EL (cell line): ENCODE measurements at regions not wholly inside any gene's neighbourhood (a gene's known extent, or its start where the extent isn't known, plus 50 kb on each side); places are given as distances from the start of the nearest gene placed in this dataset.

Experiments used
- DNase-seq: peaks from one replicate; pipeline ENCODE4 v3.0.0-alpha.2; 2016

GRCh38 chr20:51216850-51217249 lies 193.9 kb upstream of the KCNG1 start:
- no peak for DNase-seq

GRCh38 chr20:51212816-51213215 lies 189.9 kb upstream of the KCNG1 start:
- DNase-seq: no peak

- no peak for DNase-seq
Measured at GRCh38 chr20:51211191-51211590, 188.3 kb upstream of the KCNG1 start.

GRCh38 chr20:51210084-51210483 lies 187.2 kb upstream of the KCNG1 start:
- no peak for DNase-seq

DNA sequence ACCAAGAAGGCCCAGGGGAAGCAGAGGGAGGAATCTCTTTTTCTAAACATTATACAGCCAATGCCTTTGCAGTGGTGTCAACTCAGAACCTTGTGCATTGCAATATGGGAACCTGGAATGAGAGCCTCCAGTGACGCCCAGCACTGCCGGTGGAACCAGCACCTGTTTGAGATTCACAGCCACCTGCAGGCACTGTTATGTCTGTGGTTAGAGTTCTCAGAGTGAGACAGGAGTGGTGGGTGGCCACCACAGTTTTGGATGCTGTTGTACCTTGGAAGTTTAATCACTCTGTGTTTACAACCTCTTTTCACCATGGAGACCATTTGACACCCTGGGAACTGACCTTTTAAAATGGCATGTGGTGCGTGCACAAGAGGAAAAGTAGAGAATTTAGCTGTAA lies 185.3 kb upstream of the KCNG1 start:
- DNase-seq: no peak

DNA sequence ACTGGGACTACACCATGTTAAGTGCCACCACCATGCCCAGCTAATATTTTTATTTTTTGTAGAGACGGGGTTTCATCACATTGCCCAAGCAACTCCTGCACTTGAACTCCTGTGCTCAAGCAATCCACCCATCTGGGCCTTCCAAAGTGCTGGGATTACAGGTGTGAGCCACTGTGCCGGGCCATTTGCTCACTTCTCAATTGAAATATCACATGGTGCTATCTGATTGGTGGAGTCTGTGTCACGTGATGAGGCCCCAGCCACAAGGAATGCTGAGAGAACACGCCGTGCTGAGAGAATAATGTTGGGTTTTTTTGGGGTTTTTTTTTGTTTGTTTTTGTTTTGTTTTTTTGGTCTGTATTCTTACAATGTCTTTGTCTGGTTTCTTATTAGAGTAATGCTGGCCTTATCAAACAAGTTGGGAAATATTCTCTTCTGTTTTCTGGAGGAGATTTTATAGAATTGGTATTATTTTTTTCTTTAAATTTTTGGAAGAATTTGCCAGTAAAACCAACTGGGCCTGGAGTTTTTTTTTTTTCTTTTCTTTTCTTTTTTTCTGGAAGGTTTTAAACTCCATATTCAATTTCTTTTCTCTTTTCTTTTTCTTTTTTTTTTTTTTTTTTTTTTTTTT lies 183.2 kb upstream of the KCNG1 start:
- no peak for DNase-seq

- no peak for DNase-seq
Measured at GRCh38 chr20:51204794-51205193, 181.9 kb upstream of the KCNG1 start.

- no peak for DNase-seq
Measured at GRCh38 chr20:51204051-51204715, 181.3 kb upstream of the KCNG1 start.

DNA sequence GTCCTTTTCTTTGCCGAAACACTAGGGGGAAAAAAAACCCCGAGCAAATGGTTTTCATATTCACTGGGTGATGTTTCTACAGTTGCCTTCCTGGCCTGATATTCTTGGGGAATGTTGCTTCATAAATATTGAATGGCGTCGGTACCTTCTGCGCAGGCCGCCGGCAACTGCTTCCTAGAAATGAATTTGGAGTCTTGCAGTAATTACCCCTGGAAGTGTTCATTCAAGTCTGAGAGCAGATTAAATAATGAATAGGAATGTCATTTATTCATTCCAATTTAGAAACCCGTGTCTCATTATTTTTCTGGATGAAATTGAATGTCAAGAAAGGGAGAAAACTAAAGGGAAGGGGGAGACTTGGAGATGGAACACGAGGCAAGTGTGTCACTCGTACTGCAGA lies 179.4 kb upstream of the KCNG1 start:
- no peak for DNase-seq

GRCh38 chr20:51199920-51200319 lies 177.0 kb upstream of the KCNG1 start:
- DNase-seq: no peak

DNA sequence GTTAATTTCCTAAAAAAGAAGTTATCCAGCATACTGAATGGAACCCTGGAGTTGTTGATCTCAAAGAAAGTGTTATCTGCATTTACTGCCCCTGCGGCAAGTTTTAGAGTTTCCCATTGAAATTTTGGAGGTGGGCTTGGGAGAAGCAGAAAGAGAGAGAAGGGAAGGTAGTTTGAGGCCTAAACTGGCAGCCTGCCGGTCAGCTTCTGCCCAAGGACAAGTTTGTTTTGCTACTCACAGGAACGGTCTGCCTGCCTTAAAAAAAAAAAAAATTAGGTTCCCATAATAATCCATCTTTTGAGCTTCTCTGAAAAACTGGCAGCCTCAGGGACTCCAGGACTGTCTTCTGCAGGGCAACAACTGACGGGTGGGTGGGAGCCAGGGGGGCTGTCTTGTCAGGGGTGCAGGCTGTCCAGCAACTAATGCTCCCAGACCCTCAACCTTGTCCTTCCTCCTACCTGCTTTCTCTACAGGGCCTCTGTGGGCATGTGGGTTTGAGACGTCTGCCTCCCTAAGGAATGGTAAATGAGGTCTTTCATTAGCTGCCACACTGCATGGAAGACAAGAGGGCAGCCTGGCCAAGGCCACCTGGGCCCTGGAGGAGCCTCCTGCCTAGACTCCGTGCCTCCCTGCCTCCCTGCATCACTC lies 176.1 kb upstream of the KCNG1 start:
- DNase-seq: no peak

DNA sequence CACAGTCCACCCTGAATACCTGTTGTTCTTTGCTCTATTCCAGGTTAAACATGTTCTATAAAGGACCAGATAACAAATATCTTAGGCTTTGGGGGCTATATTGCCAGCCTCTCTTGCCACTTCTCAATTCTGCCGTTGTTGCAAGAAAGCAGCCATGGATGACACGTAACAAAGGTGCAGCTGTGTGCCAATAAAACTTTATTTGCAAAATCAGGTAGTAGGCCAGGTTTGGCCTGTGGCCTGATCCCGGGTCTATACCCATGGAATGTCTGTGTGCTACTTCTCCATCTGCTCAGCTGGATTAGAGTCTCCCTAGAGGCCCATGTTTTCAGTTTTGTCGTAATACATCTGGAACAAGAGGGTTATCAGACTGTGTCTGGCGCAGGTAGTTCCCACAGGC lies 175.3 kb upstream of the KCNG1 start:
- no peak for DNase-seq

- DNase-seq: peak; percentile 13
Measured at GRCh38 chr20:51196991-51197651, 174.2 kb upstream of the KCNG1 start.

- DNase-seq: no peak
Measured at GRCh38 chr20:51195990-51196389, 173.1 kb upstream of the KCNG1 start.

- peak; percentile 32 for DNase-seq
Measured at GRCh38 chr20:51195419-51195901, 172.6 kb upstream of the KCNG1 start.

- peak; percentile 69 for DNase-seq
Measured at GRCh38 chr20:51193066-51193772, 170.3 kb upstream of the KCNG1 start.

GRCh38 chr20:51190783-51191180 lies 167.9 kb upstream of the KCNG1 start:
- DNase-seq: no peak

DNA sequence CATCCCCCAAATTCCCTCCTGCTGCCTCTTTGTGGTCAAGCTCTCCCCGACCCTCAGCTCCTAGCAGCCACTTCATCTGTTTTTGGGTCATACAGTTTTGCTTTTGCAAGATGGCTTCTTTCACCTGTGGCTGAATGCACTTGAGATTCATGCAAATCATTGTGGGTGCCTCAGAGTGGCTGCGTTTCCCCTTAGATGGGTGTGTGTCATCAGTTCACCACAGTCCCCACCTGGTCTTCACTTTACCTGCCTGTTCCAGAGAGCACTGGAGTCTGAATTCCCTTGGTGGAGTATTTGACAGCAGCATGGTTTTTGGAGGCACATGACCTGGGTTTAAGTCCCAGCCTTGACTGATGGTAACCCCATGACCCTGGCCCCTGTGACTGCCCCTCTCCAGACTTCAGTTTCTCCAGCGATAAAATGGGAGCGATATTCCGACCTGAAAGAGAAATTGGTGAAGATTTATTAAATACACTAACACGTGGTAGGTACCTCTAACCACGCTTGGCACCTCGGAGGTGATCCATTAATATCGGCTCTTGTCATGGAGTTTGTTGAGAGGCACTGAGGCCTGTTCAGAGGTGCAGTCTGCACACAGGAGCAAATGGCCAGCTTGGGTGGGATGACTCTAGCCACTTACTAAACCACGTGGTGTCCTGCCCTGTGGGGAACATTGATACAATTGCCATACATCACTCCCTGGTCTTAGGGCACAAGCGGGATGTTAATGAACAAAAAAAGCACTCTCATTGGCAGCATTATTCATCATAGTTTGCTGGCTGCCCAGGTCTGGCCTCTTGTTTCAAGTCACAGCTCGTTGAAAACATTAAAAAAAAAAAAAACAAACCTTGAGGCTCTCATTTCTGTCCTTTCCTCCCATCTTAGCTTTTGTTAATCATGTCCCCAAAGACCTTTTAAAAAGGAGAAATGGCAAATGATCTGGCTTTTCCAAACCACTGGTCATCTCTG lies 167.2 kb upstream of the KCNG1 start:
- DNase-seq: no peak

- no peak for DNase-seq
Measured at GRCh38 chr20:51188941-51189340, 166.0 kb upstream of the KCNG1 start.

DNA sequence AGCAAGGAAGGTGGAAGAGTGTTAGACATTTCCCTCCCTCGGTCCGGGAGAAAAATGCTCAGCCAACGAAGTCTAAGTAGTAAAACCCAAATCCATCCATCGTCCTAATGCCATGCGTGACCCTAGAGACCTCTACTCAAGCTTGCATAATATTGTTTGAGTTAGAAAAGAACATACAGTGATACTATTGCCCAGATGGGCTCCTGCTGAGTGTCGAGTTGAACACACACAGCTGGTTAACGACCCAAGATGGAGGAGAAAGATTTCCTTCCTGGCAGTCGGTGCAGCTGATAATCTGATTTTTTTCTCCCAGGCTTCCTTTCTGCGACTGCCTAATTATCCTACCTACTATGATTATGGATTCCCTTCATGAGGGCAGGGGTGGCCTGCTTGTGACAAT lies 164.4 kb upstream of the KCNG1 start:
- DNase-seq: no peak

GRCh38 chr20:51185861-51186260 lies 163.0 kb upstream of the KCNG1 start:
- DNase-seq: no peak

- DNase-seq: no peak
Measured at GRCh38 chr20:51185277-51185676, 162.4 kb upstream of the KCNG1 start.
